Anterior cingulate cortex (tissue), 58 donors: ENCODE measurements at regions not wholly inside any gene's neighbourhood (a gene's known extent, or its start where the extent isn't known, plus 50 kb on each side); places are given as distances from the start of the nearest gene placed in this dataset.
"Not testable (repeated sequence)": the region's sequence is repeated elsewhere in the genome, so short reads cannot be mapped to it uniquely, and the experiment has no call there.

Experiments used
- DNase-seq, 58 donors: peaks; one replicate each; lab custom pipeline; 2025; lab: John Stamatoyannopoulos, UW

DNA sequence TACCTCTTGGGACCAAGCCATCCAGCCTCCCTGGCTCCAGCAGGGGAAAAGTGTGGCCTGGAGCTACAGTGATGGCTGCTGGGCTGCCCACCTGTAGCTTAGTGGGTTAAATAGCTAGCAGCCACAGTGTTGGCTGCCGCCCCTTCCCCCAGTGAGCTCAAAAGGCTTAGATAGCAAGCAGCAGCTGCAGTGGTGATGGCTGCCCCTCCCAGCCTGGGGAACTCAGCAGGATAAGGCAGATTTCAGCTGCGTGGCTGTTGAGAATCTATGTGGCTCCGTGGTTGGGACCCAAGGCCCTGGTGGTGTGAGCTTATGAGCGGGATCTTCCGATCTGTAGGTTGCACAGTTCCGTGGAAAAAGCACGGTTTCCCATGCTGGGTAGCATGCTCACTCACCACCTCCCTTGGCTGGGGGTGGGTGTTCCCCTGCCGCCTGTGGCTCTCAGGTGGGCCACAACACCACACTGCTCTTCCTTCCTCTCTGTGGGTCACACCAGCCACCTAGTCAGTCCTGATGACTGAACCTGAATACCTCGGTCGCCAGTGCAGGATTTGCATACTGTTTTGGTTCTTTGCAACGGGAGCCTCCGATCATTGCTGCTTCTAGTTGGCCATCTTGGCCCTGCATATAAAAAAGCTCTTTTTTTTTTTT lies 946.5 kb upstream of the FAM98A start:
- no peak for DNase-seq

DNA sequence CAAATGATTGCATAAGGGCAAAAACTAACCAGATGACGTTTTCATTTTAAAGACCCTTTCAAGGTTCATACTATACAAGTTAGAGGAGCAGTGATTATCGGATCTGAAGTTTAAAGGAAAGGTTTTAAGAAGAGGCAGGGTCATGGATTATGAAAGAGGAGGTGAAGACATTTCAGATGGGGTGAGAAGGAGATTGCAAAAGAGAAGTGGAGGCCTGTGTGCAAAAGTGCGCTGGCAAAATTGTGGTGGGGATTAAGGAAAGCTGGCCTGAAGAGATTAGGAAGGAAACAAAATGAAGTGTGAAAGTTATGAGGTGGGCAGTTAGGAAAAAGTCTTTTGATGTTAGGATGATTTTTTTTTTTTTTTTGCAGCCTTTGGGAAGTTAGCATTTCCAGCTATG lies 935.7 kb upstream of the FAM98A start:
- no peak for DNase-seq

DNA sequence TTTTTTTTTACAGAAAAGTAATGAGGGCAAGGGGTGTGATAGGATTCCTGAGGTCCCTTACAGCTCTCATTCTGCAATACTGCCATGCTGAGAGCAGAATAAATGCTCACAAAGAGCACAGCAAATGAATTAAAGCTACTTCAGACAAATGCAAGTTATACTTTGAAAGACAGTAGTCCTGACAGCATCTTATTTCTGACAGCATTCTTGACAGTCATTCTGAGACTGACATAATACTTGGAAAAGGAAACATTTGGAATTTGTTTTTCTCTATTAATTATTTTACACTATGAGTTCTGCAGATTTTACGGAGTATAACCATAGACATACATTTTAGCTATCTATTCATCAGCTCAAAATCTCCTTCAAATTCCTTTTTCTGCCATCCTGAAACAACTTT lies 935.2 kb upstream of the FAM98A start:
- DNase-seq: no peak

GRCh38 chr2:34533585-34534183 lies 934.6 kb upstream of the FAM98A start:
- no peak for DNase-seq

- no peak for DNase-seq
Observed at GRCh38 chr2:34529965-34530364, 930.9 kb upstream of the FAM98A start.

- DNase-seq: no peak
Observed at GRCh38 chr2:34523958-34524514, 924.9 kb upstream of the FAM98A start.

DNA sequence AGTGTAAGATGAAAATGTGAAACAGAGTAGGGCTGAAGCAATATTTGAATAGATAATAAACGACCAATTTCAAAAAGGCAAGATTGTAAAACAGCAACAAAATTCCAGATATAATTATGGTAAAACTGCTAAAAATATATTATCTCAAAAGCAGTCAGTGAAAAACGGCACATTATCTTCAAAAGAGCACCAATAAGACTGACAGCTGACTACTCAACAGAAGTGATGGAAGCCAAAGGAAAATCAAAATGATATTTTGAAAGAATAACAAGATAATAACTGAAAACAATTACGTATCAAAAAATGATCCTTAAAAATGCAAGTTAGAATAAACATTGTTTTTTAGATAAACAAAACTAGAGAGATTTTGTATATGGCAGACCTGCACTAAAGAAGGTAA lies 920.6 kb upstream of the FAM98A start:
- DNase-seq: no peak

DNA sequence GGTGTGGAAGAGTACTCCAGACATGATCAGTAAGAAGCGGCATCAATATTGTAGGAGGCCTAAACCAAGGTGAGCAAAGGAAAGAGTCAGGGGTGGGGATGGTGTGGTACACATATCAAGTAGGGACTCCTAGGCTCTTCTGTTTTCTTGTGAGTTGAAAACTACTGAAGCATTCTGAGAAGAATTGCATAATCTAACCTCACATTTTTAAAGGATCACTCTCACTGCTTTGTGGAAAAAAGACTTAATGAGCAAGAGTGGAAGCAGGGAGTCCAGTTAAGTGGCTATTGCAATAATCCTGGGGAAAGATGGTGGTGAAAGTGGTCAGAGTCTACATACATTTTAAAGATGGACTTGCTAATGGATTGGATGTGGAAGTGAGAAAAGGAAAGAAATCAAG lies 899.5 kb upstream of the FAM98A start:
- DNase-seq: no peak

- DNase-seq: not testable (repeated sequence)
Observed at GRCh38 chr2:34494192-34494591, 895.1 kb upstream of the FAM98A start.

DNA sequence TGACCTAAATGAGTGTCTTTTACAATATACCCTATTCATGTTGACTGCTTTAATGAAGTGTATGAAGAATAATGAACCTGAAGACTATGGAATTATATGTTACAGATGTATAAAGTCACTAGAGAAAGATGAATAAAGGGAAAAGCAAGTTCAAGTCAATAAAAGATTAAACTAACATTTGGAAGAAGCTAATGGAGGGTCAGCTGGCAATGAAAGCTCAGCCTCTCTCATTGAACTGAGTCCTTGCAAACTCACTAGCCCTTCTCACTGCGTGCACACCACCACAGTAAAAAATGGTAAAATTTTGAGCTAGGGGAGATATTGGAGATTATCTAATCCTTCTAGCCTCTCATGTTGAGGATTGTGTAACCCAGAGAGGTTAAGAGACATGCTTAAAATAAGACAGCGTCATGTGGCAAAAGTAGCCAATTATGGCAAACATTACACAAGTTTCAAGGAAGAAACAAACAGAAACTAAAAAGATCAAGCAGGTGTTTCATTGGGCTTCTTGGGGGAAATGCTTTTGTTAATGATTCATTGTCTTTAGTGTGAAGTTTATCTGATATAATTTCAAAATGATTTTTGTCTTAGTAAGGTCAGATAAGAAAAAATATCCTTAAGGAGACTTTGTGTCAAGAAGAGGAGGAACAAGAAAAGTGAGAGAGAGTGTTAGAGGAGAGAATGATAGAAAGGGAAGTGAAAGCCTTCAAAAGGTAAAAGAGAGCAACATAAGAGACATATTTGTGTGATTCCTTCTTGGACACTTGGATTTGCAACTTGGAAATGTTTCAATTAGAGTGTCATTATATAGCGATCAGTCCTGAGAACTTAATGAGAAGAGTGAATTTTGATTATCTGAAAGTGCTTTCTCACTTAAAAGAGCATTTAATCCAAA lies 893.7 kb upstream of the FAM98A start:
- no peak for DNase-seq

GRCh38 chr2:34486965-34487364 lies 887.9 kb upstream of the FAM98A start:
- no peak for DNase-seq

GRCh38 chr2:34481542-34481941 lies 882.4 kb upstream of the FAM98A start:
- DNase-seq: no peak

DNA sequence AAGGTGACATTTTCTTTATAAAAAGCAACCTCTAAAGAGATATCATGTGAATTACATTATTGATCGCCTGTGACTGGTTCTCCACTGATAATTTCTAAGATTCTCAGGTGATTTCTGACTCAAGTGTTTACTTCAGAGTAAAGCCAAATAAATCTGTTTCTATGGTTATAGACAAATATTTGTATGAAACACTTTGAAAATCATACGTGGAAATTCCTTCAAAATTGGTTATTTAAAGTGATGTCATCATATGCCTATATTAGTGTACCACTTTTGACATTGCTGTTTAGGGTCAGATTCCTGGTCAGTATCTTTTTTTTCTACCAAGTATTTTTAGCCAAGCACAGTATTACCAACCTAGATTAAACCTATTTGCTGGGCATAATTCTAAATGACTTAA lies 881.3 kb upstream of the FAM98A start:
- DNase-seq: no peak

DNA sequence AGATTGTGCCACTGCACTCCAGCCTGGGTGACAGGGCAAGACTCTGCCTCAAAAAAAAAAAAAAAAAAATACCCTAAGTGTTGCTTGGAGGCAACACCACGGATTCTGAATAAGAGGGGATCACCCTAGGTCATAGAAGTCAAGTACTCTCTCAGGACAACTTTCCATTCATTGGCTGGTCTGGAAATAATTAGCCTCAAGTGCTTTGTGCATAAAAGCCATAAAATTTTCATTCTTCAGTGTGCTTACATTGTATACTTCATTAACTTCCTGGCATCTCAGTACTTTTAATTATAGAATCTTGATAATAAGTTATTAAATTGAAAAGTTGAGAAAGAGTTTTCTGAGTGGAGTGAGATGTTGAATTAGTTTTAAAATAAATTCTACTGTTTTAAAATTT lies 876.1 kb upstream of the FAM98A start:
- no peak for DNase-seq

DNA sequence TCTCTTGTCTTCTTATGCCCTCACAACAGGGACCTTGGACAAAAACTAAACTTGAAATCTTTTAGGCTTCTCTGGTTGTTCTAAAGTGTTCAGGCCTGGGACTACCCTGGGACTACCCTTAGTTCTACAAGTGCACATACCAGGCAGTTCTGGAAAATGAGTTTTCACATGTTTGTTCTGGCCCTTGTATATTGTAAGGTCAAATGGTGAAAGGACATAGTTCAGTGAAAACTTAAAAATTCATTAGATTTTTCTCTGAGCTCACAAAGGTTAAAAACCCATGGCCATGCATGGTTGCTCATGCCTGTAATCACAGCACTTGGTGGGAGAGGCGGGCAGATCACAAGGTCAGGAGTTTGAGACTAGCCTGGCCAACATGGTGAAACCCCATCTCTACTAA lies 875.5 kb upstream of the FAM98A start:
- DNase-seq: no peak

DNA sequence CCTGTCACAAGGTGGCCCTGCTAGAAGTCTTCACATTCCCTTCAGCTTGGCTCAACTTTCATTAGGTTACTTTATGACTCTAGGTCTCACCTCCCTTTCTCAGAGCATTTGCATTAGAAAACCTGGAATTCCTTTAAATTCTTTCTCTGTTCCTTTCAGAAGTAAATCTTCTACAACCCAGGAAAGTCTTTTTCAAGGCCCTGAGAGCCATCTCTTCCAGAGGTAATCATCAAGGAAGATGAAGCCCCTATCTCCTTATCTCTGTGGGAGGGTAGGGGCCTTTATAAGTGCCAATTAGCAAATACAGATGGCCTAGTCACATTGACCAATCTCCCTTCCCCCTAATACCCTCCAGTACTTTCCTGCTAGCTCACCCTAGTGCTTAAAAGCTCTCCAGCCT lies 848.0 kb upstream of the FAM98A start:
- DNase-seq: no peak

GRCh38 chr2:34423301-34423700 lies 824.2 kb upstream of the FAM98A start:
- DNase-seq: no peak

DNA sequence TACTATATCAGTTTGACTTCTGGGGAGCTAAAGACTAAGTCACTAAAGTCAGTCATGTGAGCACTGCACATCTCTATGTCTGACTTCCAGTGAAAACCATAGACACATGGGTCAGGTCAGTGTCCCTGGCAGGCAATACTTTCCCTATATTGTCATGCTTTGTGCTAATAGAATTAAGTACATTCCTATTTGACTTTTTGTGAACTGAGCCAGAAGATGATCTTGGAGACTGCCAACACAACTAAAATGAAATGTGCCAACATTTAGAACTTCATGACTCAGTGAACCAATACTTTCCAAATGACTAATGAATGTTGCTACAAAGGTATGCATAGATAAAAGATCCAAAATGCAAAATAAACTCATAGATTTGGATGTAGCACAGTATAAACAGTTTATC lies 820.8 kb upstream of the FAM98A start:
- no peak for DNase-seq

- DNase-seq: no peak
Observed at GRCh38 chr2:34416856-34417255, 817.8 kb upstream of the FAM98A start.

GRCh38 chr2:34414856-34415255 lies 815.8 kb upstream of the FAM98A start:
- no peak for DNase-seq

- peak in 2 of 58 donors; percentile 4 to 7 for DNase-seq
Observed at GRCh38 chr2:34408100-34408499, 809.0 kb upstream of the FAM98A start.
